ENCODE measurements at regions not wholly inside any gene's neighbourhood (a gene's known extent, or its start where the extent isn't known, plus 50 kb on each side); places are given as distances from the start of the nearest gene placed in this dataset.

GRCh38 chr4:164012396-164013027, 518.0 kb downstream of the TMA16 start:
- TF ChIP-seq, protein P1, sequence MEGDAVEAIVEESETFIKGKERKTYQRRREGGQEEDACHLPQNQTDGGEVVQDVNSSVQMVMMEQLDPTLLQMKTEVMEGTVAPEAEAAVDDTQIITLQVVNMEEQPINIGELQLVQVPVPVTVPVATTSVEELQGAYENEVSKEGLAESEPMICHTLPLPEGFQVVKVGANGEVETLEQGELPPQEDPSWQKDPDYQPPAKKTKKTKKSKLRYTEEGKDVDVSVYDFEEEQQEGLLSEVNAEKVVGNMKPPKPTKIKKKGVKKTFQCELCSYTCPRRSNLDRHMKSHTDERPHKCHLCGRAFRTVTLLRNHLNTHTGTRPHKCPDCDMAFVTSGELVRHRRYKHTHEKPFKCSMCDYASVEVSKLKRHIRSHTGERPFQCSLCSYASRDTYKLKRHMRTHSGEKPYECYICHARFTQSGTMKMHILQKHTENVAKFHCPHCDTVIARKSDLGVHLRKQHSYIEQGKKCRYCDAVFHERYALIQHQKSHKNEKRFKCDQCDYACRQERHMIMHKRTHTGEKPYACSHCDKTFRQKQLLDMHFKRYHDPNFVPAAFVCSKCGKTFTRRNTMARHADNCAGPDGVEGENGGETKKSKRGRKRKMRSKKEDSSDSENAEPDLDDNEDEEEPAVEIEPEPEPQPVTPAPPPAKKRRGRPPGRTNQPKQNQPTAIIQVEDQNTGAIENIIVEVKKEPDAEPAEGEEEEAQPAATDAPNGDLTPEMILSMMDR (conservative IDR thresholded peaks at IDR 0.05), result peak; percentile 83
- H3K36me3 Mint-ChIP-seq, result no peaks in the 10 kb centered on the region
- DNase-seq (ENCODE audit: extremely low spot score, unreplicated experiment), result no peak
- H3K27ac Mint-ChIP-seq, result no peak overlapping the region
- no peaks in the 10 kb centered on the region for H3K4me1 Mint-ChIP-seq (ENCODE audit: unreplicated experiment)
- H3K9me3 Mint-ChIP-seq, result no peaks in the 10 kb centered on the region
- no peaks in the 10 kb centered on the region for H3K27me3 Mint-ChIP-seq
- no peak overlapping the region for H3K4me3 Mint-ChIP-seq

DNA sequence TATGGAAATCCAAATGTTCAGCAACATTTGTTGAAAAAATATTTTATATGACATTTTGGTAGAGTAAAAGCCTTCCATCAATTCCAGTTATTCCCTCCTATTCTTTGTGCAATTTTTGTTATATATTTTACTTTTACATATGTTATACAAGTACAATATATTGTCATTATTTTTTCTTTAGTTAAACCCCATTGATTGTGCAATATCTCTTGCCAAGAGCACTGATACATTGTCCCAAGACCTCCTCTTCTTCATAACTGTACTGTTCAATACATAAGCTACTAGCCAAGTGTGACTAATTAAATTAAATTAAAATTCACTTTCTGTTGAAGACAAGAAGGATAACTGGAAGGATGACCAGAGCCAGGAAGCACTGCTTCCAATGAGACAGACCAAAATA, 527.5 kb downstream of the TMA16 start:
- Mint-ChIP-seq H3K9me3 (no peaks in the 10 kb centered on the region), H3K4me1 (ENCODE audit: unreplicated experiment) (no peaks in the 10 kb centered on the region), H3K4me3 (no peak overlapping the region), H3K36me3 (no peaks in the 10 kb centered on the region), H3K27ac (no peak overlapping the region), H3K27me3 (no peaks in the 10 kb centered on the region)
- TF ChIP-seq, protein P1 (conservative IDR thresholded peaks at IDR 0.05), result no peak
- DNase-seq (ENCODE audit: extremely low spot score, unreplicated experiment), result no peak

DNA sequence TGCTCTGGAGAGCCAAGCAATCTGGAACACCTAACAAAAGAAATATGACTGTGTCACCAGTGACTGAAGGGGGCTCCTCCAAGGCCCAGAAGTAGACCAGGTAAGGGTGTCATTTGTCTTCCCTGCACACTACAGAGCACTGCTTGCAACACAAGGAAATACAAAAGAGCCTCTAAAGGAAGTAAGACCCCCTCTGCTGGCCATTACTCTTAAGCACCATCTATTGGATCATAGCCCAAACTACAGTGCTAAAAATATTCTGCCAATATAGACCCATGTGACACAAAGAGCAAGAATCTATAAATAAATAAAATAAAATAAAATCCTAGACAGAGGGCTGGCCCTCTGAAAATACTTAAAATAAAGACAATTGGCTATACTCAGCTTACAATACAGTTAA, 528.7 kb downstream of the TMA16 start:
- TF ChIP-seq, protein P1 (conservative IDR thresholded peaks at IDR 0.05), result no peak
- H3K27ac Mint-ChIP-seq, result no peak overlapping the region
- no peak for DNase-seq (ENCODE audit: extremely low spot score, unreplicated experiment)

DNA sequence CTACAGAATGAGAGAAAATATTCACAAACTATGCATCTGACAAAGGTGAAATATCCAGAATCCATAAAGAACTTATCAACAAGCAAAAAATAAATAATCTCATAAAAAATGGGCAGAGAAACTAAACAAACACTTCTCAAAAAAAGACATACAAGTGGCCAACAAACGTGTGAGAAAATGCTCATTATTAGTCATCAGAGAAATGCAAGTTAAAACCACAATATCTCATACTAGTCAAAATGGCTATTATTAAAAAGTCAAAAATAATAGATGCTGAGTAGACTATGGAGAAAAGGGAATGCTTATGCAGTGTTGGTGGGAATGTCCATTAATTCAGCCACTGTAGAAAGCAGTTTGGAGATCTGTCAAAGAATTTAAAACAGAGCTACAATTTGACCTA, 533.3 kb downstream of the TMA16 start:
- no peaks in the 10 kb centered on the region for H3K4me1 Mint-ChIP-seq (ENCODE audit: unreplicated experiment)
- no peaks in the 10 kb centered on the region for H3K36me3 Mint-ChIP-seq
- H3K27ac Mint-ChIP-seq, result no peak overlapping the region
- no peaks in the 10 kb centered on the region for H3K27me3 Mint-ChIP-seq
- no peaks in the 10 kb centered on the region for H3K9me3 Mint-ChIP-seq
- H3K4me3 Mint-ChIP-seq, result no peak overlapping the region
- TF ChIP-seq, protein P1 (conservative IDR thresholded peaks at IDR 0.05), result no peak
- DNase-seq (ENCODE audit: extremely low spot score, unreplicated experiment), result no peak

More for the DNA sequence above, 528.7 kb downstream of the TMA16 start:
- no peaks in the 10 kb centered on the region for H3K4me1 Mint-ChIP-seq (ENCODE audit: unreplicated experiment)
- H3K27me3 Mint-ChIP-seq, result no peaks in the 10 kb centered on the region
- no peaks in the 10 kb centered on the region for H3K9me3 Mint-ChIP-seq
- no peaks in the 10 kb centered on the region for H3K36me3 Mint-ChIP-seq
- no peak overlapping the region for H3K4me3 Mint-ChIP-seq

DNA sequence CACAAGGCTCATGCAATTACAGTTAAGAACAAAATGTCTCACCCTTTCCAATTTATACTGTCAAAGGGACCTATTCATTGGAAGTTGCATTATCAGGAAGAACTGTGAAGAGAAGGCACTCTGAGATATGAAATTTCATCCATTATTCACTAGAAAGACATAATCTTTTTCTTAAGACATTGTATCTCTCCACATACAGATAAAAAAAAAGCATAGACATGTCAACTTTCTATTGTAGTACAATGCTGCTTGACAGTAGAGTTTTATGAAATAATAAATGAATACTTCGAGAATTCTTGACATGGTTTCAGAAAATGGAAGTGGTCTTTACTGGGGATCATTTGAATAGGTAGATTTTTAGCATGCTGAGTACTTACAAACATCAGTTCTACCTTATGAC, 545.0 kb downstream of the TMA16 start:
- H3K27me3 Mint-ChIP-seq, result no peaks in the 10 kb centered on the region

More for the DNA sequence above, 545.0 kb downstream of the TMA16 start:
- no peak overlapping the region for H3K27ac Mint-ChIP-seq
- H3K4me1 Mint-ChIP-seq (ENCODE audit: unreplicated experiment), result no peaks in the 10 kb centered on the region
- TF ChIP-seq, protein P1 (conservative IDR thresholded peaks at IDR 0.05), result no peak
- no peak for DNase-seq (ENCODE audit: extremely low spot score, unreplicated experiment)
- H3K9me3 Mint-ChIP-seq, result no peaks in the 10 kb centered on the region
- no peak overlapping the region for H3K4me3 Mint-ChIP-seq
- H3K36me3 Mint-ChIP-seq, result no peaks in the 10 kb centered on the region

Data from type B pancreatic cell (in vitro differentiated cells).